Tongue (tissue), 1 donor: ENCODE measurements at regions not wholly inside any gene's neighbourhood (a gene's known extent, or its start where the extent isn't known, plus 50 kb on each side); places are given as distances from the start of the nearest gene placed in this dataset.
"Not testable (repeated sequence)": the region's sequence is repeated elsewhere in the genome, so short reads cannot be mapped to it uniquely, and the experiment has no call there.

ENCODE experiments used
- DNase-seq: peaks from one replicate; pipeline ENCODE4 v3.0.0-alpha.2; 2015

GRCh38 chr10:2079603-2080078 lies 342.3 kb upstream of the ADARB2 start:
- DNase-seq, result no peak

DNA sequence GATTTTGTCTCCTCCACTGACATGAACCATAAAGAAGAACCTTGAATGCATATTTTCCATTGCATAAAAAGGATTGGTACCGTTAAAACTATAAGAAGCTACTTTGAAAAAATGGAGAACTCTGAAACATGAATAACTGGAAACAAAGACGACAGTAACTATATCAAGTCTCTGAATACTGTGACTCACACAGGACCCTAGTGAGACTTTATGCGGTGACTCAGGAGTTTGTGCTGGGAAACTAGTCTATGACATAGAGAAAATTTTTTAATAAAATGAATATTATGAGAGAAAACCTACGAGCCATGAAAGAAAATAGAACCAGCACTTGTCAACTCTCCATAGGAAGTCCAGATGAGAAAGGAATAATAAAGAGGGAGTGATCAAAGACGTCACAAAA lies 339.9 kb upstream of the ADARB2 start:
- DNase-seq, result no peak

- no peak for DNase-seq
Measured at GRCh38 chr10:2076528-2076927, 339.2 kb upstream of the ADARB2 start.

DNA sequence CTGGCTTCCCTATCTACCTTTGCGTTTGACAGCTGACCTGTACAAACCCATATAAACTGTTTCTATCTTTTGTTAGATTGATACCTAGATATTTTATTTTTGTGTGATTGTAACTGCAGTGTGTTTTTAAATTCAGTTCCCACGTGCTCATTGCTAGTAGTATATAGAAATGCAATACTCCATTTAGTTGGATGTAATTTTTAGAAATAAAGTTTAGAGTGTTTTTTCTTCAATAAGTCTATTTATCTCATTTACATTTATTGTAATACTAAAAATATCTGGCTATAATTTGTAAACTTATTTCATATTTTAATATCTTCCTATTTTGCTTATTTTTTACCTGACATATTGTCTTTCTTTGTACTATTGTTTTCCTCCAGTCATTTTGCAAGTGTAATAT lies 329.7 kb upstream of the ADARB2 start:
- no peak for DNase-seq

- no peak for DNase-seq
Measured at GRCh38 chr10:2054728-2055127, 317.4 kb upstream of the ADARB2 start.

DNA sequence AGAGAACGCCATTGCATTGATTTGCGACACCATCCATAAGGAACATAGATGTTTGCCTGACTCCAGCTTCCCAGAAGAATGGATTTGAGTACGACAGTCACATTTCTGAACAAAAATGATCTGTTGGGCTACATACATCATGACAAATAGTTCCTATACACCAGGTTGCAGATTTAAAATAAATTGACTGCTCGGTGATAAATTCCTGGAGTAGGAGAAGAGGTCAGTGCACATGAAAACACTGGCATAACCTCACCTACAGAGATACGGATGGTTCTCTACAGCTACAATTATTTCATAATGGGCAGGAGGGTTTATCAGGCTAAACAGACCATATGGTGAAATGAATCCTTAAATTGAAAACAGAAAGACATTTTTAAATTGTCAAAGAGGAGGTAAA lies 316.5 kb upstream of the ADARB2 start:
- no peak for DNase-seq

DNA sequence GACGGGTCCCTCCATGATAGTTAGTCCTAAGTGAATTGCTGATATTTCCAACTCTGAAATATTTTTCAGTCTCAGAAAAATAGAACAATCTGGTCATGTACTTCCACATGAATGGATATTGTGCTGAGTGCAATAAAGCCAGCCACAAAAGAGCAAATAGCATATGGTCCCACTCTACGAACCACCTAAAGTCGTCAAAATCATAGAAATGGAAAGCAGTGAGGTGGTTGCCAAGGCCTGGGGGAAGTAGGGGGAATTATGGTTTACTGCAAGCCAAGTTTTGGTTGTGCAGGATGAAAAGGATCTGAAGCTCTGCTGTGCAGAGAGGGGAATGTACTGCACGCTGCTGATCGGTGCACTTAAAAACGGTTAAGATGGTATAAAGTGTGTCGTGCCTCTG lies 313.8 kb upstream of the ADARB2 start:
- DNase-seq, result no peak

- no peak for DNase-seq
Measured at GRCh38 chr10:2049560-2049959, 312.2 kb upstream of the ADARB2 start.

DNA sequence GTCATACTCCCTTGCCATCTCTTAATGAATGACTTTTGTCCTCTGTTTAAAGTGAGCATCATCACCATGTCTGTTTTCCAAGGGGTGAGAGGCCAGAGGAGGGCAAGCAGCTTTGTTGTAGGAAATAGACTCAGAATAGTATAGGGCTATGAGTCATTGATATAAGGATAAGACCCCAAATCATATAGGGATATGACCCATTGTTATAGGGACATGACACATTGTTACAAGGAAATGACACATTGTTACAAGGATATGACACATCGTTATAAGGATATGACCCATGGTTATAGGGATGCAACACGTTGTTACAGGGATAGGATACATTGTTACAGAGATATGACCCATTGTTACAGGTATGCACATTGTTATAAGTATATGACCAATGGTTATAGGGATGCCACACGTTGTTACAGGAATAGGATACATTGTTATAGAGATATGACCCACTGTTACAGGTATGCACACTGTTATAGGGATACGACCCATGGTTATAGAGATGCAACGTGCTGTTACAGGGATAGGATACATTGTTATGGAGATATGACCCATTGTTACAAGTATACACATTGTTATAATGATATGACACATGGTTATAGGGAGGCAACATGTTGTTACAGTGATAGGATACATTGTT lies 311.1 kb upstream of the ADARB2 start:
- DNase-seq, result no peak

- no peak for DNase-seq
Measured at GRCh38 chr10:2047679-2048078, 310.4 kb upstream of the ADARB2 start.

DNA sequence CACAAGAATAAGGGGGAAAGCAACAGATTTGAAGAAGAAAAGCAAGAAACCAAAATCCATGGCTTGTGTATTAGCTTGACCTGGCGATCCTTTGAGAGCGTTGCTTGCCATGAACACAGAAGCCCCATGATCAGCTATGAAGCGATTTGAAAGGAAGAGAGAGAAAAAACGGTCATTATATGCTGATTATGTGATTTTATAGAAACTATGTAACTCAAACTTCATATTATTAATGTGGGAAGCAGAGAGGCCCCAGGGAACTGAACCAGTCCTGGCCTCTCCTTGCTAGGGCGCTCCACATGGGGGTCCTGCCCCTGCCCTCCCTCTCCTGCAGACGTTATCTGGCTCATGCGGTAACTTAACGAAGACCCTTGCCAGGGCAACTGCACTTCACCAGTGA lies 306.1 kb upstream of the ADARB2 start:
- DNase-seq, result no peak

GRCh38 chr10:2038036-2038435 lies 300.7 kb upstream of the ADARB2 start:
- DNase-seq, result no peak

DNA sequence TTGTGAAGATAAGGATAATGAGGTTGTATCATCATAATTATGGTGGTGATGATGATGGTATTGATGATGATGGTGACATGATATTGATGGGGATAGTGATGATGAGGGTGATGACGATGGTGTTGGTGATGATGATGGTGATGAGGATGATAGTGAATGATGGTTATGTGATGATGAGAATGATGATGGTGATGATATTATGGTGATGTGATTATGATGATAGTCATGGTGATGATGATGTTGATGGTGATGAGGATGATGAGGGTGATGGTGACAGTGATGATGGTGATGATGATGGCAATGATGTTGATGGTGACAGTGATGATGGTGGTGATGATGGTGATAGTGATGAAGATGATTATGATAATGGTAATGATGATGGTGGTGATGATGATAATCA lies 299.9 kb upstream of the ADARB2 start:
- DNase-seq, result no peak

DNA sequence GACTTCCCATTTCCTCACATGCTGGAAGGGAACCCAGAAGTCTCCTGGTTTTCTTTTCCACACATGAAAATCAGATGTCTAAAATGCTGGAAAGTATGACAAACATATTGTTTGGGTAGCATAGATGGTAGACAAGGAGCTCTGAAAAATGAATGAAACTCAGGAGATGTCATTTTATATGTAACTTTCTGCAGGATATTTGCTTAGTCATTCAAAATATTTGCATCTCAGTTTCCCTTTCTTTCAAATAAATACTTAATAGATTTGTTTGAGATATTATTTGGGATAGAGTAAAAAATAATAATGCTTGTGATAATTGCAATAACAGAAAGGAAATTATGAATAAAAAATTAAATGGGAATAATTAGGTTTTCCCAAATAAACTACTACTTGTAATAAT lies 298.9 kb upstream of the ADARB2 start:
- no peak for DNase-seq

- no peak for DNase-seq
Measured at GRCh38 chr10:2030046-2030445, 292.7 kb upstream of the ADARB2 start.

DNA sequence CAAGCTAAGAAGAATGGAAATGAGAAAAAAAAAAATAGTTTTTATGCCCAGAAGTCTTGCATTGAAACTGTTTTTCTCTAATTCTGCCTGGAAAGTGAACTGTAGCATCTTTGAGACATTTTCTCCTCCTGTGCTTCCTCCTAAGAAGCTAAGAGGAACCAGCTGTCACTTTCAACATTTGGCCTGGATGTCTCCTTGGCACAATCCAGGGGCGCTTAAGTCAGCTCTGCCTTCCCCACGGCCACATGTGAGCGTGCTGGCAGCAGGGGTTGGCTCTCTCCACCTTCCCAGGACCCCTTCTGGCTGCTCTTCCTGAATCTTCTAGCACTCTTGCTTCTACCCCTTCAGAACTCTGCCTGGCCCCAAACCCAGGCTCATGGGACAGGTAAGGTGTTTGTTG lies 289.6 kb upstream of the ADARB2 start:
- peak; percentile 10 for DNase-seq

- not testable (repeated sequence) for DNase-seq
Measured at GRCh38 chr10:2024750-2025149, 287.4 kb upstream of the ADARB2 start.

GRCh38 chr10:2023687-2024086 lies 286.4 kb upstream of the ADARB2 start:
- DNase-seq, result peak; percentile 12

GRCh38 chr10:2022401-2022800 lies 285.1 kb upstream of the ADARB2 start:
- no peak for DNase-seq

- no peak for DNase-seq
Measured at GRCh38 chr10:2020836-2021235, 283.5 kb upstream of the ADARB2 start.

GRCh38 chr10:2019803-2020202 lies 282.5 kb upstream of the ADARB2 start:
- no peak for DNase-seq

DNA sequence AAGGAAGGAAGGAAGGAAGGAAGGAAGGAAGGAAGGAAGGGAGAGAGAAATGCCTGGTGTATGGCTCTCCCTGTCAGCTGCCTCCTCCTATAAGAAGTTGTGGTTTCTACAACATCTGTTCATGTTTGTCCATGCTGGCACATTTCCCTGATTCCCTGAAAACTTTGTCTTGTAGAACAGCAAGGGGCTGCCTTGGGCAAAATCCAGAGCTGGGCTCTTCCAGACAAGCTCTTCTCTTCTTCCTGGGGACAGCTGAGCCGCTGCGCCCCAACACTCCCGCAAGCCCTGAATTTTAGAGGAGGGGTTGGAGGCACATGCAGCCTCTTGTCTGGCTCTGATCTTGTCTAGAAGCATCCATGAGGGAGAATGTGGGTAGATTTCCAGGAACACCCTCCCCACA lies 282.0 kb upstream of the ADARB2 start:
- DNase-seq, result peak; percentile 31

DNA sequence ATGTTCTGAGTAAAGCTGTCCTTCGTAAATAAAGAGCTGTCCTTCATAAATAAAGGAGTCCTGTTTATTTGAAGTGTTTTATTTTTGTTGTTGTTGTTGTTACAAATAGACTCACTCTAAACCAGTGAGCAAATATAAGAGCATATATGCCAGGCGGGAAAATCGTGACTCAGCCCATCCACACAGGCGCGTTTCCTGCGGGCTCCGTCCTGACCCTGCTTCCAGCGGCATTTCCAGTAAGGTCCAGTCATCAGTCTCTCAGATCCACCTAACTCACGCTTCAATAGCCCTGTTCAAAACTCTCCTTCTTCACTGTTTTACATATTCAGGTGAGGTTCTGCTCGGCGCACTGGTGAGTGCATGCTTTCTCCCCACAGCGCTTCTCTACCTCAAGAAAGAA lies 277.2 kb upstream of the ADARB2 start:
- DNase-seq, result no peak

DNA sequence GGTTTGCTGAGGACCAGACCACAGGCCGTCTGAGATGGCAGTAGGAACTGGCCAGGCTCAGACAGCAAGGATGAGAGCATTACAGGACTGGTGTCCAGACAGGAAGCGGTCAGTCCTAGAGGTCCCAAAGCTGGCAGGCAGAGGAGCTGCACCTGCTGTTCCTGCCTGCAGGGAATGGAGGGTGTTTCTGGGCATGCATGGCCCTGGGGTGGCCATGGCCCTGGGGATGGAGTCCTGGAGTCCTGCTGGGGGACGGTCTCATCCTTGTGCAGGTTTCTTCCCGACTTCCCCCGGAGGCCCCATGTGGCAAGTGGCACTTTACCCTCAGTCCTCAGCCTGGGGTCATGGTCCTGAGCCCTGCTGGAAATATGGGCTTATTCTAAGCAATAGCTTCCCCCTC lies 274.9 kb upstream of the ADARB2 start:
- no peak for DNase-seq
